ENCODE measurements at regions not wholly inside any gene's neighbourhood (a gene's known extent, or its start where the extent isn't known, plus 50 kb on each side); places are given as distances from the start of the nearest gene placed in this dataset.

GRCh38 chrX:85685843-85686242, 306.4 kb upstream of the POF1B start (continued):
- no peak for TF ChIP-seq INSM2 (tag by site-specific recombination; IDR thresholded peaks at IDR 0.05)
- no peak for TF ChIP-seq ZNF555 (tag by site-specific recombination; conservative IDR thresholded peaks at IDR 0.05)
- TF ChIP-seq ZSCAN18 (tag by site-specific recombination; IDR thresholded peaks at IDR 0.05) = no peak

- TF ChIP-seq ZFP3 (tag by site-specific recombination; IDR thresholded peaks at IDR 0.05; ENCODE audit: low read depth) (no peak), ZNF843 (tag by site-specific recombination; IDR thresholded peaks at IDR 0.05) (no peak), SCRT2 (tag by site-specific recombination; IDR thresholded peaks at IDR 0.05) (no peak), ZNF626 (tag by site-specific recombination; IDR thresholded peaks at IDR 0.05) (no peak), ZNF311 (tag by site-specific recombination; IDR thresholded peaks at IDR 0.05; ENCODE audit: borderline replicate concordance) (no peak), SALL2 (tag by site-specific recombination; IDR thresholded peaks at IDR 0.05; ENCODE audit: borderline replicate concordance) (no peak), TCF7L2 (IDR thresholded peaks at IDR 0.05; ENCODE audit: borderline replicate concordance, low read depth, low read length) (no peak), ZNF112 (tag by site-specific recombination; IDR thresholded peaks at IDR 0.05) (no peak), ZNF791 (tag by site-specific recombination; IDR thresholded peaks at IDR 0.05) (no peak), ZNF362 (tag by site-specific recombination; IDR thresholded peaks at IDR 0.05) (no peak), ZNF184 (tag by site-specific recombination; IDR thresholded peaks at IDR 0.05) (no peak), REPIN1 (tag by site-specific recombination; IDR thresholded peaks at IDR 0.05; ENCODE audit: low read depth) (no peak), ZNF747 (tag by site-specific recombination; IDR thresholded peaks at IDR 0.05) (no peak), ZNF175 (tag by site-specific recombination; IDR thresholded peaks at IDR 0.05) (no peak), ZNF501 (tag by site-specific recombination; IDR thresholded peaks at IDR 0.05) (no peak), ZNF239 (tag by site-specific recombination; IDR thresholded peaks at IDR 0.05) (no peak), ZNF426 (tag by site-specific recombination; IDR thresholded peaks at IDR 0.05) (no peak), ZNF558 (tag by site-specific recombination; IDR thresholded peaks at IDR 0.05) (no peak), ZNF280C (tag by site-specific recombination; IDR thresholded peaks at IDR 0.05) (no peak), KLF10 (tag by site-specific recombination; IDR thresholded peaks at IDR 0.05) (no peak)
- no peak overlapping the region for H3K4me3 ChIP-seq (ENCODE audit: low read depth, low read length)
- no peak overlapping the region for H3K27ac ChIP-seq (ENCODE audit: extremely low read depth, low read depth, low read length)
- no peaks in the 10 kb centered on the region for H3K9me3 ChIP-seq (ENCODE audit: control insufficient read depth, insufficient read depth, low read depth, low read length)
- no peaks in the 10 kb centered on the region for H3K4me1 ChIP-seq (ENCODE audit: control insufficient read depth, insufficient read depth, low read length)
- POLR2A ChIA-PET = no interaction called here
- CTCF ChIA-PET = no interaction called here
- no peaks in the 10 kb centered on the region for H3K36me3 ChIP-seq (ENCODE audit: control insufficient read depth in 2 of 2, insufficient read depth in 1 of 2, low read length in 2 of 2)
These were observed 287.0 kb upstream of the POF1B start for GRCh38 chrX:85666471-85666870.
